Spleen (tissue), 7 donors: ENCODE measurements at regions not wholly inside any gene's neighbourhood (a gene's known extent, or its start where the extent isn't known, plus 50 kb on each side); places are given as distances from the start of the nearest gene placed in this dataset.

Source experiments
- CTCF ChIP-seq, 11 experiments: fragments of 200-600 bp in 7 of 11; fragments of 450-650 bp in 4 of 11; sonication (generic) in 4 of 11; IDR thresholded peaks in 8 of 11; conservative IDR thresholded peaks in 3 of 11; 1 replicate in 7 of 11; 2 replicates in 4 of 11; pipeline versions ENCODE4 v1.4.0 to v1.8.0; 2016 to 2021; ENCODE audit warnings: antibody characterized with exemption in 11 of 11, inconsistent platforms in 4 of 11, mild to moderate bottlenecking in 1 of 11
- POLR2AphosphoS5 ChIP-seq, 3 donors: sonication (generic); formaldehyde crosslinking; IDR thresholded peaks; one replicate each; pipeline ENCODE4 v1.5.1; 2017; ENCODE audit warnings: antibody characterized with exemption in 3 of 3
- donor health status: DM: no; HTN: no; CAD: no; lungs with moderate emphysema.
- donor health status: DM: no; HTN: no; CAD: no.
- donor health status: DM: no; HTN: no; CAD: no.

DNA sequence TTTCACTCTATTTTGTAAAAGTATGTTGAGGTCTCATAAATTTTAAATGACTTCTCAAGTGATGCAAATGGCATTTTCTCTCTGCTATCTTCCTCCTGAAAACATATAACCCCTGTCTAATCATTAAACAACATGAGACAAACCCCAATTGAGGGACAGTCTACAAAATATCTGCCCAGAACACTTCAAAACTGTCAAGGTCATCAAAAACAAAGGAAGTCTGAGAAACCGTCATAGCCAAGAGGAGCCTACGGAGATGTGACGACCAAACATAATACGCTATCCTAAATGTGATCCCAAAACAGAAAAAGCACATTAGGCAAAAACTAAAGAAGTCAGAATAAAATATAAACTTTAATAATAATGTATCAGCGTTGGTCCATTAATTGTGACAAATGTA lies 282.3 kb upstream of the SEMA3C start:
- TF ChIP-seq CTCF (IDR thresholded peaks at IDR 0.05 in 8 of 11, conservative IDR thresholded peaks at IDR 0.05 in 3 of 11), result no peak
- no peak for TF ChIP-seq POLR2AphosphoS5 (IDR thresholded peaks at IDR 0.05)
